GM18868 (cell line): ENCODE measurements at regions not wholly inside any gene's neighbourhood (a gene's known extent, or its start where the extent isn't known, plus 50 kb on each side); places are given as distances from the start of the nearest gene placed in this dataset.

Experiments
- ATAC-seq: cut with Tn5 transposase; IDR thresholded peaks from one replicate; pipeline ENCODE4 v1.9.1; 2021; ENCODE audit warnings: mild to moderate bottlenecking, moderate library complexity; ENCODE audit not compliant: unreplicated experiment

DNA sequence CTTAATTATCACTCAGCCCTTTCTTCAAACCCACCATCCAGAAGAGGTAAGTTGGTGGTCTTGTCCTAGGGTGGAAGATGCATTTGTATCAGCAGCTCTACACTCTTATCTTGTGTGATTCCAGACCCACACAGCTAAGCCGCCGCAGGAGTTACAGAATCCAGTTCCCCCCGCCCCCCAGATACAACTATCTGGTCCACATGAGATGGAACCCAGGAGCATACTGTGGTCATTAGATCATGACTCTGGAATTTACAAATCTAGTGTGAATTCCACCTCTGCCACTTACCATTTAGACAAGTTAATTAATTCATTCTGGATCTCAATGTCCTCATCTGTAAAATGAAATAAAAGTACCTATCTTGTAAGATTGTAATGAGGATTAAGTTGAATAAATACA is 486.4 kb downstream of the BCL11A start:
- ATAC-seq, result no peak

DNA sequence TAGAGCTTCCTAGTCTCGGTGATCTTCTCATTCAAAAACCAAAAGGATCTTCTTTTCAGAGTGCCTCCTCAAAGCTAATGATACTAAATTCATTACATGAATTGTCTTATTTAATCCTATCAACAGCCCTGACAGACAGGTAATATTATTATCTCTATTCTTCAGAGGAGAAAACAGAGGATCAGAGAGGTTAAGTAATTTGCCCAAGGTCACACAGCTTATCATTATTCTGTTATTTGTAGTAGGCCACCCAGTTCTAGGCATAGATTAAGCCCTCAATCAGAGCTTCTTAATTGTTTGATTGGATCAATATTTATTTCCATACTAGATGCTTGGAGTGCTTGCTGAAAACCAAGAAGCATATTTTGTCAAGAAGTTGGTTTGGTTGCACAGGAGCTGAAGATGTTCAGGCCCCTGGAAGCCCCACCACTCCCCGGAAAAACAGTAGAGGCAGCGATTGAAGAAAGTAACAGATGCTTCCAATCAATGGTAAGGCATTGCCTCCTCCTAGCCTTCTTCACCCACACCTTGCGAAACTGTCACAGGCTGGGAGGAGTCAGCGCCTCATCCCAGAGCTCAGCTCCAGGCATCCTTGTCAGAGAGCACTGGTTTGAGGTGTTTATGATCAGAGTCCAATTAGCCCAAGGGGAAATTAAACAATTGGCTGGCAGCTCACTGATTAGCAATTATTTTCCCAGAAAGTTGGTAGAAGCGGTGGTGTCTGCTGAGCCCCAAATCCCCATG is 487.2 kb downstream of the BCL11A start:
- no peak for ATAC-seq

DNA sequence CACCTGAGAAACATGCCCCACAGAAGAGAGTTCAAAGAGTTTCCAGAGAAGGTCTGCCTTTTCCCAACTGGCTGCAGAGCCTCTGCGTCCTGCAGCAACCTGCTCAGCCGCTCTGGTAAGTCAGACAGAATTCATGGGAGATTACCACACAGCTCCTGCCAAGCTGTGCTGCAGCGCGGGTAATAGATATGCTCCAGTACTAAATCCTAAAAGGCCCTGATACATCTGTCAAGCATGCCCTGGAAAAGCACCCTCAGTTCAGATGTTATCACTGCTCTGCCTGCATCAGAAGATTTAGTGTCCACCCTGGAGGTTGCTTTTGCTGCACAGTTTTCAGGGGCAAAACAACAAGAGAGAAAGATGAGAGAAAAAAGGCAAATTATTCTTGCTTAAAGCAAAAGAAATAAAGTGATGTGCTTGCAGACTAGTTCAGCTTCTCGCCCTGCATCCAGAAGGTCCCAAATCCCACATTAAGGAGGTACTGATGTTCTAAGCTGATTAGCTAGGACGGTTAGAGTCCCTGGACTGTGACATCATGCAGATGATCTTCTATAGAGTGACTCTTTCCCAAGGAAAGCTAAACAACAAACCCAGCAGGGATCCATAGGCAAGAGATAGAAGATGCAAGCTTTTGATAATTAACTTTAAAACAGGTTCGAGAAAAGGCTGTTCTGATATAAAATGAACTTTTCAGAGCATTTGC is 488.6 kb downstream of the BCL11A start:
- ATAC-seq, result no peak

DNA sequence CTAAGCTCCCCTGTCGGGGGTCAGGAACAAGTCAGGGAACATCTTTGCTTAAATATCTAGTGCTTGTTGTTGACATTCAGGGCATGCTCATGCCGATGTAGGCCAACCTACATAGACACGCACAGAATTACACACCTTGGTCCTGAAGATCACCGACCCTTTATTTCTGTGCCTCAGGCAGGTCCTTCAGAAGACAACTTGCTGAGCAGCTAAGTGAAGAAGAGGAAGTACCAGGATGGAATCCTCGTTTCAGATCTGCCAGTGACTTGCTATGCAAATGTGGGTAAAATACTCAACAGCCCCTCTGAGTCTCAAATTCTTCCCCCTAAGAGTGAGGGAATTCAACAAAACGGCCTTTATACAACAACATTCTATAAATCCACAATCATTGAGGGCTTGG is 494.7 kb downstream of the BCL11A start:
- ATAC-seq, result peak; percentile 71

DNA sequence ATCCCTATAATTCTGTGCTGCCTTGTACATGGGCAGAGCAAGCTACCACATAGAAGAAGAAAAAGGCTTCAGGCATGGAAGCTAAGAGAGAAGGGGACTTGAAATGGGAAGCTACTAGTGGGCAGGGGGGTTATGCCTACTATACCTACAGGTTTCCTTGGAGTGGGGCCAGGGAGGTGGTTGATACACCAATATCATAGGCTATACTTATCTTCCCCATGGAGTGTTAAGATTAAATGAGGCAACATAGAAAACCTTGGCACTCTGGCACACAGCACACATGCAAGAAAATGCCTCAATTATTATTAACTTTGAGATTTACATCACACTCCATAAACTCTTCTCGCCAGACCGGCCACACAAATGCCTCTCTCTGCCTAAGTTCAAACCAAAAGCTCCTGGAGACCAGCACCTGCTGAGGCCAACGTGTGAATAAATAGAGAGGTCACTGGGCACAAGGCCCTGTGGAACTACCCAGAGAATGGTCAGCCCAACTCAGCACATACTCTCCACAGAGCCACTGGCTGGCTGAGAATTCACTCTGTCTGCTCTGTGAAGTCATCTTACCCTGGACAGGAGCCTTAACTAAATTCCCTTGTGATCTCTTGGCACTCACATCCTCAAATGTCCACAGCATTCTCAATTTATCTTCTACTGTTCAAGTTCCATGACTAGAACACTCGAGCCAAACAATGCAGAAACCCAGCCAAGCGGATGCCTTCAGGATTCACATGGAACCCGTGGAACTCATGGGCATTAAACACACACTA is 498.7 kb downstream of the BCL11A start:
- ATAC-seq, result no peak

DNA sequence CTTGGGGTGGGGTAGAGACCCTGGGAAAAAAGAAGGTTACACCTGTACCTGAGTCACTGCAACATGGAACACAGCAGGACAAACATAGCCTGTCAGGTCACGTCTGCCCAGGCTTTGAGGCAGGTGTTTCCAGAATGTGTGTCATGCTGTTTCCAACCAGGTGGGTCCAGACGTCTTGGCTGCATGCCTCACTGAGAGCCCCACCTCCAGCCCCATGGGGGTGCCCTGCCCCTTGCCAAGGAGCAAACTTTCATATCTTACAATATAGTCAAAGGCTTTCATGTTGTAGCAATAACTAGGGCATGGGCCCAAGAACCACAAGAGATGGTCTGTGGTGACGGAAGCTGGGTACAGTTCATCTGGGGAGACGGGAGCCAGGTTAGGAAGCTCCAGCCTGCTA is 499.7 kb downstream of the BCL11A start:
- ATAC-seq, result no peak

DNA sequence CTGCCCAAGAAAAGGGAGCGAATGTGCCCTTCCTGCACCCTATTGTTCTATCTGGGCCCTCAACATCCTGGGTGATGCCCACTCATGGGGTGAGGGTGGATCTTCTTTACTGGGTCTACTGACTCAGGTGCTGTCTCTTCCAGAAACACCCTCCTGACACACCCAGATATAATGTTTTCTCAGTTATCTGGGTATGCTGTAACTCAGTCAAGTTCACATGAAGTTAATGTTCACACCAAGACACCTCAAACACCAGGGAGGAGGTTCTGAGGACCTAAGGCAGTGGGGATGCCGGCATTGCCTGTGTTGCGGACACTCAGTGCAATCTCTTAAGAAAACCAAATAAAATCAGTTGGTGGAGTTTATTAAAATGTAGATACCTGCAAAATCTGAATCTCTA is 500.9 kb downstream of the BCL11A start:
- no peak for ATAC-seq

DNA sequence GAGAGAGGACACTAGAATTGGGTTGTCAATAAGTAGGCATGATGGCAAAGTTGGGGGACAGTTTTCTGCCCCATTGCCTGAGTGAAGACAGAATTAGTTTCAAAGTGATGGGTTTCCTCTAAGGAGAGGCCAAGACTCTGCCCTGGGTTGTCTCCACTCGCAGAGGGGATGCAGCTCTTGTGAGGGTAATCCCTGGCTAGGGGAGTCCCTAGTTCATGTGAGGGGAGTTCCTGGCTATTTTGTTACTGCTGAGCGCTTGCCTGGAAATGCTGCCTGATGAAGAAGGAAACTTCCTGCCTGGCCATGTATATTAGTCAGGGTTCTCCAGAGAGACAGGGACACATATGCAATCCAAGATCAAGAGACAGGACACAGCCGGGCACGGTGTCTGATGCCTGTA is 501.5 kb downstream of the BCL11A start:
- ATAC-seq, result peak; percentile 77

DNA sequence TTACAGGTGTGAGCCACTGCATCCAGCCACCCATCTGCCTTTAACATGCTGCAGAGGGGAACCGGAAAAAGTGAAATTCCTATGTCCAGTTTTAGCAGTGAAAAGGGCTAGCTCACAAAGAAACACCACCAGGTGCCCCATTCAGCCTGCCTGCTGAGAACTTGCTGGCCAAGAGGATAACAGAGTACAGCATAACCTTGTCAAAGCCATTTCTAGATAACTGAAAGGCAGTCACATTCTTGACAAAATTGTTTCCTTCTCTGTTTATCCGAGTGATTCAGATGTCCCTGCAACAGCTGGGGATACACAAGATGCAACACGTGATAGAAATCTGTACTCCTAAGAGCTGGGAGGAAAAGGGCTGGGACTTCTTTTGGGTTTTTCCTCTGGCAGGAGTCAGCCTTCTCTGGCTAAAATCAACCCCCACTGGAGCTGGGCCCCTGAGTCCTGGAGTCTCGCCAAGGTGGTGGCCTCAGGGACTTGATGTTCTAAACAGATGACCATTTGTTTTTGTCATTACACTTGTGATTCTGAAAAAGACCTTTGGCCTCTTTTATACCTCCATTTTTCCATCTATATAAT is 505.4 kb downstream of the BCL11A start:
- no peak for ATAC-seq

DNA sequence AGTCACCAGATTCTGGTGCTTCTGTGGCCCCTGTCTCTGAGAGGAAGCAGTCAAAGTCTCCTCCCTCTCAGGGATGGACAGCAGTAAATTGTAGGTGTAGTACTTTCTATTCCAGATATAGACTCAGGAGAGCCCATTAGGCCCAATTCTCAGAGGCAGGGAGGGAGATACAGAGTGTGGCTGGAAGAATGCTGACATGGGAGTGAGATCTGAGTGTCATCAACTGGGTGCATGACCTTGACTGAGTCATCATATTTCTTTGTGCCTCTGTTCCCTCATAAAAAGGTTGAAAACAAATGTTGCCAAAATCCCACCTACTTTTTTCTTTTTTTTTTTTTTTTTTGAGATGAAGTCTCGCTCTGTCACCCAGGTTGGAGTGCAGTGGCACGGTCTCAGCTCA is 506.1 kb downstream of the BCL11A start:
- ATAC-seq, result no peak

DNA sequence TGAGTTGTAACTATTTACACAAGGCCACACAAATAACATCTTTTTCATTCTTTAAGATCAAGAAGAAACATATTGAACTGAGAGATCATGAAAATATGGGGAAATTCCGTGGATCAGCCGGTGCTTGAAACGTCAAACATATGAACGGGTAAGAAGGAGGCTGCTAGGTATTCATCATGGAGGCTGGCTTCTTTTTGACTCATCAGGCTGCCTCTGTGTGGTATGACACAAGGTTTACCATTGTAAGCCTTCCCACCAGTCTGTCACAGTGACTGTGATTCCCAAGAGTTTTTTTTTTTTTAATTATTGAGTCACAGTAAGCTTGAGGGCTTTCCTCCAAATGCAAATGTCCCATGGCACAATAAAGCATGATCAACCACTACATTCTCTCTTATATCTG is 506.9 kb downstream of the BCL11A start:
- no peak for ATAC-seq

DNA sequence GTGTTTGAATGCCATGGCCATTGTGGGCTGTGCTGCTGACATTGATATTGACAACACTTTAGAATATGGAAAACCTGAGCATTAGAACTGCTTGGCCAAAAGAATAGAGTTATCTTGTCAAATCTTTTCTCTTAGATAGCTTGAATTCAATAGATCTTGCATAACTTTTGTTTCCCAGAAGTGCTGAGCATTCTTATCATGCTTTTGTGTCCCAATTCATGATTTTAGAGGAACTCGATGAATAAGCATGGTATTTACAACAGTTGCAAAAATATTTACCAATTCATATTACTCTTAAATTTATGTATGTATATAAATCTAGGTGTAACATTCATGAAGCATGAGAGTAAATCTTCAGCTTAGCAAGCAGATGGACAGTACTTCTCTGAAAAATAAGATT is 508.0 kb downstream of the BCL11A start:
- no peak for ATAC-seq

DNA sequence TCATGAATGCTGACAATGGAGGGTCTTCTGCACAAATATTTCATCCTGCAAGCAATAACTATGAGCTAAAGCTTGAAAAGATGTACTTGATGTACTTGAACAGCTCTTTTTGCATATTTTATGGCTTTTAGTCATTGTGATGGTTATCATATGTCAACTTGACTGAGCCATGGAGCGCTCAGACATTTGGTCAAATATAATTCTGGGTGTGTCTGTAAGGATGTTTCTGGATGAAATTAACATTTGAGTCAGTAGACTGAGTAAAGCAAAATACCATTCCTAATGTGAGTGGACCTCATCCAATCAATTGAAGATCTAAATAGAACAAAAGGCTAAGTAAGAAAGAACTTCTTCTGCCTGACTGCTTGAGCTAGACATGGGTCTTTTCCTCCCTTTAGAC is 509.0 kb downstream of the BCL11A start:
- ATAC-seq, result no peak

DNA sequence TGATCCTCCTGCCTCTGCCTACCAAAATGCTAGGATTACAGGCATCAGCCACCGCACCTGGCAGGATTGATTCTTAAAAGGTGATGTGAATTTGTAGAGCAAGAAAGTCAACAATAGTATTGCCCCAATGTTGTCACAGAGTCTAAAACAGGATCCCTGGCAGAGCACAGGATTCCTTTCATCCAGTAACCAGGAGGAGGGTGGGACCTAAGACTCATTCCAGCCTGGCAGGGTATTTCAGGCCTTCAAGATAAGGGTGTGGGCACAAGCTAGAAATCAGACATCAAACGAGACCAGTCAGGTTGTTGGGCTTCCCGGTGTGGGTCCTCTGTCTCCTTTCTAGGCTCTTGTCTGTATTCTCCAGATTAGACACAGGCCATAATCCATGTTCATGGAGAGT is 511.4 kb downstream of the BCL11A start:
- ATAC-seq, result no peak

DNA sequence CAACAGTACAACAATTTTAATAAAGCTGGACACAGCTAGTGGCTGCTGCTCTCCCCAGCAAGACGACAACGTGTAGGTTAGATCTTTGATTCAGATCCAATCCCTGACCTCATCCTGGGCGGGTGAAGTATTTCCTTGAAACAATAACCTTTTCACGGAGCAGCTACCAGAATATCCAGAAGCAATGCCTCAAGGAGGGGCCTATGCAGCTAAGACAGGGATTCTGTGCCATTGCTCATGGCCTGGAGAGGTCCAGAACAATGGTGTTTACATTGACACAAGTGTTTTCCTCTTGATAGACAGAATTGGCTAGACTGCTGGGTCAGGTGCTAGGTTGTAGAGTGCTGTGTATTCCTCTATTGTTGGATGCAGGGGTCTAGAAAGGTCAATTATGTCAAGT is 520.1 kb downstream of the BCL11A start:
- no peak for ATAC-seq

DNA sequence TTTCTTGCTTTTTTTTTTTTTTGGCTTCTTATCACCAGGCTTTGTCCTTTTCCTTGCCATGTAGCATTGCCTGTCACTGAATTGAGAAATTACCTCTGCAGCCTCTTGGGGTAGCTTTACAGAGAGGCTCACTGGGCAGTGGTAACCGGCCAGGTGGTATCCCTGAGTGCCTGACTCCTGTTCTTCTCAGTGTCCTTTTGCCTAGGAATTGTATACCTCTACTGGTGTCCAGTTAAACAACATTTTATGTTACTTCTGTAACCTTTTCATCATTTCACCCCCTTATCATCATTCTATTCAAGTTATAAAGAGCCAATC is 523.9 kb downstream of the BCL11A start:
- no peak for ATAC-seq

DNA sequence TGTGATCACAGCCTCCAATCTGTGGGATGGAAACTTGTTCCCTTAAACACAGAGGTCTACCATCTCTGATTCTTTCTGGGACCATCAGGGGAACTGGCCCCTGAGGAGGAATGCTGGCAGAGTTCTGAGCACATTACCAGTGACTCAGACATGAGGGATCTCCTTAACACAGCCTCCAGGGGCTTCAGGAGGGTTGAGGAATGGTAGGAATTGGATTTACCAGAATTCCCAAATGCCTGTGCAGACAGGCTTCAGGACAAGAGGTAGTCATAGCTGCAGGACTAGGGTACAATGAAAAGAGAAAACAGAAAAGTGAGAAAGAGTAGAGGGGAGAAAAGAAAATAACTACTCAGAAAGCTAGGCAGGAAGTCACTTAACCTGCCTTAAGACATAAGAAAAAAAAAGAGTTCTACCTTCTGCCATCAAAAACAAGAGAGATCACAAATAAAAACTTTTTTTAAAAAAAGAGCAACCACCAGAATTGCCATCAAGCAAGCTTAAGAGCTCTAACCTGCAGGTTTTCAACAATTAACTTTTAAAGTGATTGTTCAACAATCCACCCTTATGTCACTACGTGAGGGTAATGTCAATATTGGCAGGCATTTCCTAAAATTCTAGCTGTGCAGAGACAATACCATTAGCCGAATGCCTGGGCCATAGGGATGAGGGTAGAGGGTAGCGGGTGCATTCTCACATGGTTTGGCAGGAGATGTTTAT is 524.4 kb downstream of the BCL11A start:
- ATAC-seq, result no peak

DNA sequence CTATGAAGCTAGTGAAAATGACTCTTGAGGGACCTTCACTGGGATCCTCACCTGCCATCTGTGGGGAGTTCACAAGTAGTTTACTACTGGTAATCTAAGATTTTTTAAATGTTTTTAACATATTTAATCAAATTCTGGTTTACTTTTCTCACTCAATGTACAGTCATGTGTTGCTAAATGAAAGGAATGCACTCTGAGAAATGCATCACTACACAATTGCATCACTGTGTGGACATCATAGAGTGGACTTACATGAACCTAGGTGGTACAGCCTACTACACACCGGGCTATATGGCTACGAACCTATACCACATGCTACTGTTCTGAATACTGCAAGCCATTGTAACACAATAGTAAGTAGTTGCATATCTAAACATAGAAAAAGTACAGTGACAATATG is 528.0 kb downstream of the BCL11A start:
- ATAC-seq, result no peak

DNA sequence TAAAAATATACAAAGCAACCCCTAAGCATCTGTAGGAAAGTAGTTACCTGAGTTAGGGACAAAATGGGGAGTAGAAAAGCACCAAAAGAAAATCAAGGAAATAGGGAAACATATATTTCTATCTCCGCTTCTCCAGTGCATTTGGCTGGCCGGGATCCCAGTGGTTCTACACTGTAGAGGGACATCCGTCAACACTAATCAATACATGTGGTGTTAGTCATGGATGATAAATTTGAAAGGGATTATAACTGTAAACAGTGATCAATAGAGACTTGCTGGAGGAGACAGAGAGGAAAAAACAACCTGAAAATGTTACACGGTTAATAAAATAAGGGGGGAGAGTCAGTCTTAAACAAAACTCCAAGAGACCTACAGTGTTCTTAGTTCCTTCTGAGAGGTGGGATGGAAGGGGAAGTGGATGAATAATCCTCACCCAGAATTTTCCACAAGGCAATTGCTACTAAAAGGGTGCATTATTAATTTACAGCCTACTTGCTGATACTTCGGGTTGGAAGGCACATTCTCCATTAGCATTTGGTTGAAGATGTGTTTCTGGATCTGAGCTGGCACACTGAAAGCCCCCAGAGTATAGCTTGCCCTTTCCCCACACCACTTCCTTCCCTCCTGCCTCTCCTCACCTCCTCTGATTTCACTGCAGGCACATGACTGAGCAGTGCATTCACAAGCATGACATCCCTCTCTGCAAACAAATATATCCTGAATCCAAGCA is 530.0 kb downstream of the BCL11A start:
- no peak for ATAC-seq

DNA sequence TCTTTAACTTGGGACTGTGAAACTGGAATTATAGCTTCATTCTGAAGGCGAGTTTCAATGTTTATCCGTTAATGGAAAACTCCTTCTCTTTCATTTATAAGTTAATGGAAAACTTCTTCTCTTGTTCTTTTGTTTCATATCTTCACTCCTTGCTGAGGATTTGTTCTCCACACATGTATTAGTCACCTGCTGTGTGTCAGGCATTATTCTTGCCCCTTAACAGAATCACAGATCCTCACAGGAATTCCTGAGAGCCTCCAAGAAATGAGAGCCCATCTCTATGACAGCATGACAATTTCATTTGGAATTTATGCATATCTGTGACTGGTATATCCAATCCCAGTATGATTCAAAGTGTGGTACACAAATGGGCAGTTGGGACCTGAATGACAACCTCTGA is 545.8 kb downstream of the BCL11A start:
- ATAC-seq, result no peak
